Suprapubic skin (tissue), 4 donors: ENCODE measurements at regions not wholly inside any gene's neighbourhood (a gene's known extent, or its start where the extent isn't known, plus 50 kb on each side); places are given as distances from the start of the nearest gene placed in this dataset.

Source experiments
- DNase-seq, 2 donors: peaks; one replicate each; pipeline ENCODE4 v3.0.0-alpha.2; 2019; ENCODE audit warnings: low spot score in 2 of 2
- H3K27ac ChIP-seq: fragments of 200-600 bp; sonication (generic); one replicate; pipeline ENCODE4 v1.5.1; 2019
- H3K27me3 ChIP-seq: fragments of 200-600 bp; sonication (generic); one replicate; pipeline ENCODE4 v1.5.1; 2019
- H3K36me3 ChIP-seq: fragments of 200-600 bp; sonication (generic); one replicate; pipeline ENCODE4 v1.5.1; 2019
- H3K4me1 ChIP-seq: fragments of 200-600 bp; sonication (generic); one replicate; pipeline ENCODE4 v1.5.1; 2019
- H3K4me3 ChIP-seq: fragments of 200-600 bp; sonication (generic); one replicate; pipeline ENCODE4 v1.5.1; 2019; ENCODE audit warnings: mild to moderate bottlenecking
- H3K9me3 ChIP-seq: fragments of 200-600 bp; sonication (generic); one replicate; pipeline ENCODE4 v1.5.1; 2019
- EP300 ChIP-seq: sonication (generic); formaldehyde crosslinking; IDR thresholded peaks from one replicate; pipeline ENCODE4 v1.6.1; 2017; ENCODE audit warnings: antibody characterized with exemption
- POLR2A ChIP-seq, 2 donors: fragments of 450-650 bp; IDR thresholded peaks; one replicate each; pipeline ENCODE4 v1.6.1; 2017; ENCODE audit warnings: antibody characterized with exemption in 2 of 2, mild to moderate bottlenecking in 2 of 2, moderate library complexity in 2 of 2
- POLR2AphosphoS5 ChIP-seq, 3 donors: sonication (generic); formaldehyde crosslinking; IDR thresholded peaks; one replicate each; pipeline ENCODE4 v1.6.1; 2017; ENCODE audit warnings: antibody characterized with exemption in 3 of 3
- WGBS: methylation state at CpG from one replicate; pipeline ENCODE4 v1.1.5; 2018; 5-methylcytosine and 5-hydroxymethylcytosine counted together
- TF ChIP-seq, protein P1 (sequence below), 2 donors: fragments of 200-600 bp in 1 of 2; fragments of 450-650 bp in 1 of 2; sonication (generic) in 1 of 2; IDR thresholded peaks; one replicate each; pipeline ENCODE4 v1.5.1; 2016 to 2019; ENCODE audit warnings: antibody characterized with exemption in 2 of 2, mild to moderate bottlenecking in 1 of 2, moderate library complexity in 1 of 2

DNA sequence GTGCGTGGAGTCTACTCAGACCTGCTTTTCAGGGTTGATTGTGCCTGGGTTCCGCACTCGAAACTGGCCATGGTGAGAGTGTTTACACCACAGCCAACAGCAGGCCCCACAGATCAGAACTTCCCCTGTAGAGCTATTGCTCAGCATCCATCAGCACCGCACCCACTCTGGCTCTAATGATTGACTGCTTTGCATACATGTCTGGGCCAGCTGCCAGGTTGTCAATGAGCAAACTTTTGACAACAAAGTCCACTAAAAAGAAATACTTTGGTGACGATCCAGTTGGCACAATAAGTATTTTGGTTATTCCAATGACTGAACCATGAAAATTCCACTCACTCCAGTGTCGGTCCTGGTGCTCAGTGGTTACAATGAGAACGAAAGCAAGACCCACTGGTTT, 190.7 kb downstream of the FOXL1 start:
- no peak overlapping the region for H3K4me3 ChIP-seq
- no peaks in the 10 kb centered on the region for H3K4me1 ChIP-seq
- WGBS = 64% methylated on average over 7 of the region's 7 CpGs
- no peak overlapping the region for H3K27ac ChIP-seq
- H3K27me3 ChIP-seq = peaks cover 54% of the 10 kb centered on the region
- DNase-seq = no peak
- no peaks in the 10 kb centered on the region for H3K36me3 ChIP-seq
- TF ChIP-seq, protein P1, sequence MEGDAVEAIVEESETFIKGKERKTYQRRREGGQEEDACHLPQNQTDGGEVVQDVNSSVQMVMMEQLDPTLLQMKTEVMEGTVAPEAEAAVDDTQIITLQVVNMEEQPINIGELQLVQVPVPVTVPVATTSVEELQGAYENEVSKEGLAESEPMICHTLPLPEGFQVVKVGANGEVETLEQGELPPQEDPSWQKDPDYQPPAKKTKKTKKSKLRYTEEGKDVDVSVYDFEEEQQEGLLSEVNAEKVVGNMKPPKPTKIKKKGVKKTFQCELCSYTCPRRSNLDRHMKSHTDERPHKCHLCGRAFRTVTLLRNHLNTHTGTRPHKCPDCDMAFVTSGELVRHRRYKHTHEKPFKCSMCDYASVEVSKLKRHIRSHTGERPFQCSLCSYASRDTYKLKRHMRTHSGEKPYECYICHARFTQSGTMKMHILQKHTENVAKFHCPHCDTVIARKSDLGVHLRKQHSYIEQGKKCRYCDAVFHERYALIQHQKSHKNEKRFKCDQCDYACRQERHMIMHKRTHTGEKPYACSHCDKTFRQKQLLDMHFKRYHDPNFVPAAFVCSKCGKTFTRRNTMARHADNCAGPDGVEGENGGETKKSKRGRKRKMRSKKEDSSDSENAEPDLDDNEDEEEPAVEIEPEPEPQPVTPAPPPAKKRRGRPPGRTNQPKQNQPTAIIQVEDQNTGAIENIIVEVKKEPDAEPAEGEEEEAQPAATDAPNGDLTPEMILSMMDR (IDR thresholded peaks at IDR 0.05) = no peak
- TF ChIP-seq POLR2AphosphoS5 (IDR thresholded peaks at IDR 0.05) (no peak), EP300 (no peak), POLR2A (IDR thresholded peaks at IDR 0.05) (no peak)
- H3K9me3 ChIP-seq = no peaks in the 10 kb centered on the region

DNA sequence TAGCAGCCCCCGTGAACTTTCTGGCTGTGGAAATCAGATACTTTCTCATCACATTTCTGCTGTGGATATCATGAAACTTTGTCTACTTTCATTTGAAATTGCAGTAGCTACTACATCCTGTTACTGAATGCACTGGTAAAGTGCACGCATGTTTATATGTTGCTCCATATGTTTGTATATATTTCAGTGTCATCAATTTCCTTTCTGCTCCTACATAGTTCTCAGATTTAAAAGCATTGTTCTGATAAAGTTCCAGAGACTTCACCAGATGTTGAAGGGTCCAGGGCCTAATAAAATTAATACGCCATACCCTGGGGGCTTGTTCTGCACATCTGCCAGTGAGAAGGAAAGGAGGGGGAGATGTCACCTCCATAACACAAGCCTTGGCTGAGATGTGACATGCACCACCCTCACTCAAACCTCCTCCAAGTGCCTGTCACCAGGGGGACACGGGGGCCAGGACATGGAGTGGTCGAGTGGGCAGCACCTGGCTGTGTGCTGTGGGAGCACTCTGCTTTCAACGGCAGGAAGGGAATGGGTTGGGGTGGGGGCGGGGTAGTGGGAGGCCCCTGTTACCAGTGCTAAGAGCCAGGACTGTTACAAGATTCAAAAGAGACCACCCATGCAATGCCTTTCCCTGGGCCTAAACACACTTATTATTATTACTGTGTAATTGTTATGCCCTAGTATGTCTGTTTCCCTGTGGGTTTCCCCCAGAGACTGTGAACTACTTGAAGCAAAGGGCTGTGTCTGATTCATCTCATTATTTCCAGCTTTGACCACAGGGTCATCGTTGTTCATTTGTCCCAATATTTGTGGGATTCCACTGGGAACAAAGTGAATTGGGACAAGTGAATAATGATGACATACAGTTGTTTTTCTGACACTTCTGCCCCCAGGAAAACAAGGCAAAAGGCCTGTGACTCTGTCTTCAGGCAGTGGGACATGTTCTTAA, 193.4 kb downstream of the FOXL1 start:
- H3K4me3 ChIP-seq = no peak overlapping the region
- peaks cover 39% of the 10 kb centered on the region for H3K27me3 ChIP-seq
- peak in 1 of 2 donors; percentile 17 for DNase-seq
- no peak overlapping the region for H3K27ac ChIP-seq
- no peak for TF ChIP-seq POLR2A (IDR thresholded peaks at IDR 0.05)
- TF ChIP-seq, protein P1 (IDR thresholded peaks at IDR 0.05) = no peak
- TF ChIP-seq EP300 = no peak
- TF ChIP-seq POLR2AphosphoS5 (IDR thresholded peaks at IDR 0.05) = no peak
- no peaks in the 10 kb centered on the region for H3K9me3 ChIP-seq
- H3K4me1 ChIP-seq = no peaks in the 10 kb centered on the region
- WGBS = 74% methylated on average over 7 of the region's 8 CpGs
- H3K36me3 ChIP-seq = no peaks in the 10 kb centered on the region

DNA sequence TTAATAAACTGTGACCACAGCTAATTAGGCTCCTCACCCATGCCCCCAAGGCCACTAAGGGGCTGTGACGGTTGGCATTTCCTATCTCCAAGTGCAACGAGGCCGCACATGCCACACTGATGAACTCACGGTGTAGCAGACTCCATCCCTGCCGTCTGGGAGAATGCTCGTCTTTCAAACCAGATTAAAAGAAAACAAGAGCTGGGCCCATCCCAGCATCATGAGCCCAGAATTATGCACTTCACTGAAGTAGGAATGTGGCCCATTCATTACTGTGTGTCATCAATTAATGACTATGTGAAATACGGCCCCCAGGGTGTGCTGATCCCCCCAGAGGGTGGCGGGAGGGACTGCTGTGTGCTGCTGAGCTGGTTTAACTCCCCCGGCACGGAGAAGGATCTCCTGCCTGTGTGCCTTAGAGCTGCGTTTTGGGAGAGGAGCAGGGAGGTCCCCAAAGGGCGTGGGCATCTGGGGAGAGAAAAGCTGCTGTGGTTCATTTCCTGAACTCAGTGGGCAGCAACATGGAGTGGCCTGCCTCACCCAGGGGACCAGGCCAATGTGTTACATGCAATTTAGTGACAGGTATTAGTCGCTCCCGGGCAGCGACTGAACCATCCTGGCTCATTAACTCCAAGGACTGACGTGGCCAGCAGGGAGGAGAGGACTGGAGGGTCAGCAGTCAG, 194.5 kb downstream of the FOXL1 start:
- TF ChIP-seq POLR2A (IDR thresholded peaks at IDR 0.05) = no peak
- no peak for TF ChIP-seq POLR2AphosphoS5 (IDR thresholded peaks at IDR 0.05)
- TF ChIP-seq, protein P1 (IDR thresholded peaks at IDR 0.05) = no peak
- DNase-seq = peak in 1 of 2 donors; percentile 41
- Histone ChIP-seq H3K27ac (no peak overlapping the region), H3K36me3 (no peaks in the 10 kb centered on the region), H3K4me3 (no peak overlapping the region), H3K27me3 (peaks cover 38% of the 10 kb centered on the region), H3K4me1 (no peaks in the 10 kb centered on the region), H3K9me3 (no peaks in the 10 kb centered on the region)
- 47% methylated on average over 9 of the region's 16 CpGs for WGBS

DNA sequence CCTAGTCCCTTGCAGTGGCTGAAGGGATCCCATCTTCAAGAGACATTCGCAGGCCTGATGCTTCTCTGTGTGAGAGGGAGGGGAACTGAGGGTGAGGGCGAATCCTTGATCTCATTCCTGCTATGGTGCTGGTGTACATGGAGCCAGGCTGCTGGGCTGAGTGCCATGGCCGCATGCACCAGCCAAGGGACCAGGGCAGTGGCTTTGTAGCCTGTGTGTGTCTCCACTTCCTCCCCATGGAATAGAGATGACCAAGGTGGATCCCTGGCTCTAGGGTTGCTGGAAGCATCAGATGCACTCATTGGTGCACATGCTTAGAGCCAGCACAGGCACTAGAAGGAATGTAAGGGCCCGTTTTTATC, 195.0 kb downstream of the FOXL1 start:
- Histone ChIP-seq H3K36me3 (no peaks in the 10 kb centered on the region), H3K9me3 (no peaks in the 10 kb centered on the region), H3K27ac (no peak overlapping the region), H3K4me3 (no peak overlapping the region), H3K4me1 (no peaks in the 10 kb centered on the region), H3K27me3 (peaks cover 38% of the 10 kb centered on the region)
- 69% methylated on average over 4 of the region's 4 CpGs for WGBS
- no peak for TF ChIP-seq POLR2AphosphoS5 (IDR thresholded peaks at IDR 0.05)
- TF ChIP-seq EP300 = no peak
- TF ChIP-seq POLR2A (IDR thresholded peaks at IDR 0.05) = no peak
- TF ChIP-seq, protein P1 (IDR thresholded peaks at IDR 0.05) = no peak
- DNase-seq = no peak

DNA sequence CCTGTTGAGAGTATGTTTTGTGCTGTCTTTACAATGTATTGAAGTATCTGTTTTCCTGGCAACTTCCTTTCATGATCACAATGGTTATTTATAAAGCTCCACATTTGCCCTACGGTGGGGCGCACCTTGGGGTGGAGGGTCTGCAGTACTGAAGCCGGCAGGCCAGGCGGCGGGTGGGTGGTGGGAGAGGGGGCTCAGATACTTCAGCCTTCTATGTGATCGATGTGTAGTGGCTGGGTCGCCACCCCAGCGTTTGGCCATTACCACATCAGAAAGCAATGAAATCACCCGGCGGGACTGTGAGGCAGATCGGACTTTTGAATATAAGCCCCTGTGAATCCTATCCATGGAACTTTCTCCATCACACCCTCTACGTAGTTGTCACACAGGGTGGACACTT, 196.6 kb downstream of the FOXL1 start:
- Histone ChIP-seq H3K27me3 (peaks cover 38% of the 10 kb centered on the region), H3K27ac (no peak overlapping the region), H3K4me3 (no peak overlapping the region), H3K4me1 (no peaks in the 10 kb centered on the region), H3K9me3 (no peaks in the 10 kb centered on the region), H3K36me3 (no peaks in the 10 kb centered on the region)
- DNase-seq = peak in 1 of 2 donors; percentile 65
- TF ChIP-seq POLR2AphosphoS5 (IDR thresholded peaks at IDR 0.05) = no peak
- TF ChIP-seq POLR2A (IDR thresholded peaks at IDR 0.05) = no peak
- TF ChIP-seq EP300 = no peak
- TF ChIP-seq, protein P1 (IDR thresholded peaks at IDR 0.05) = no peak
- 88% methylated on average over 12 of the region's 12 CpGs for WGBS
